NCI-H187 treated with DMSO at 0.1 percent for 48 hours (cell line): ENCODE measurements at regions not wholly inside any gene's neighbourhood (a gene's known extent, or its start where the extent isn't known, plus 50 kb on each side); places are given as distances from the start of the nearest gene placed in this dataset.

Experiments
- DNase-seq: peaks from one replicate; lab custom pipeline; 2025; lab: John Stamatoyannopoulos, UW

DNA sequence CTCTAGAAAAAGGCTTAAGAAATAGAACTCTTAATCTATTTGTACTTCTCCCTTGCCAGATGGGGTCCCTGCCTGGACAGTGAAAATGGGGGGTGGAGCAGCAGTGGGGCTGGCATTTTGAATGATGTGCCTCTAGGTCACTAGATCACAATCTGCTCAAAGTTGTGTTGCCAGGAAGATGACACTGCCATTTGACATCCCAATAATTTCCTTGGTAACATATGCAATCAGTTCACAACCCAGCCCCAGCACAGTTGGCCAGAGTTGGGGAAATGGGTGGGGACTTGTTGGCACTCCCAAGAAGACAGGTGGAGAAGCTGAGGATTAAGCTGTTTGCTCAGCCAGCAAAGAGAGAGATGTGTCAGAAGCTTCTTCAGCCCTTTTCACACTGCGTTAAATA is 558.3 kb upstream of the KLHL29 start:
- no peak for DNase-seq

DNA sequence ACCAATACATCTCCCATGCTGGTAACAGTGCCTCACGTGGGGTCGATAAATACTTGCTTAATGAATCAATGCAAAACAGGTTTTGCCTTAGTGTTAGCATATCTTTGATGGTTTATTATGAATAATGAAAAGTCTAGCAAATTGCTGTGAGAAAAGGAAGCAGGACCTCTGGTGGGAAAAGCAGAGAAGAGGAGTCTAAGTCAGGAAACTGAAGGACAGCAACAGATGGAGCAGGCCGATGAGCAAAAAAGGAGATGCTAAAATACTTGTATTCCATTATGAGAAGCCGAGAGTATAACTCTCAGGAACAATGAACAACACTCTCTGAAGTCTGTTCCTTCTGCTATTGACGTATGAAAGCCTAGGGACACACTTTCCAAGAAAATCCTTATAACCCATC is 555.2 kb upstream of the KLHL29 start:
- no peak for DNase-seq

DNA sequence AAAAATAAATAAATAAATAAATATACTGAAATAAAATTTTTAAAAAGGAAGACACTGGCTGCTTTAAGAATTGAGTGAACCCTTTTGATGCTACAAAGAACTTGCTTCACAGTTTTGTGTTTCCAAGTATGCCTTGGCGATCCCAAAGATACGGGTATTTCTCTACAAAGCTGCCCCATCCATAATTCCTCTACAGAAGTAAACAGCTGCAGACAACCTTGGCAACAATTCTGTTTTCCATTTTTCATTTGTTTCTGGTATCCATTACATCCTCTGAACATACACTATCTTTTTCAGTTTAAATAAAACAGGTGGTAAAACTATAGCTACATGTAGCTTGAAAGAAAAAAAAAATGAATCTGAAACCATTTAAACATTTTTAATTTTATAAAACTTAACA is 552.8 kb upstream of the KLHL29 start:
- no peak for DNase-seq

GRCh38 chr2:22838461-22838860 is 546.5 kb upstream of the KLHL29 start:
- DNase-seq = no peak

DNA sequence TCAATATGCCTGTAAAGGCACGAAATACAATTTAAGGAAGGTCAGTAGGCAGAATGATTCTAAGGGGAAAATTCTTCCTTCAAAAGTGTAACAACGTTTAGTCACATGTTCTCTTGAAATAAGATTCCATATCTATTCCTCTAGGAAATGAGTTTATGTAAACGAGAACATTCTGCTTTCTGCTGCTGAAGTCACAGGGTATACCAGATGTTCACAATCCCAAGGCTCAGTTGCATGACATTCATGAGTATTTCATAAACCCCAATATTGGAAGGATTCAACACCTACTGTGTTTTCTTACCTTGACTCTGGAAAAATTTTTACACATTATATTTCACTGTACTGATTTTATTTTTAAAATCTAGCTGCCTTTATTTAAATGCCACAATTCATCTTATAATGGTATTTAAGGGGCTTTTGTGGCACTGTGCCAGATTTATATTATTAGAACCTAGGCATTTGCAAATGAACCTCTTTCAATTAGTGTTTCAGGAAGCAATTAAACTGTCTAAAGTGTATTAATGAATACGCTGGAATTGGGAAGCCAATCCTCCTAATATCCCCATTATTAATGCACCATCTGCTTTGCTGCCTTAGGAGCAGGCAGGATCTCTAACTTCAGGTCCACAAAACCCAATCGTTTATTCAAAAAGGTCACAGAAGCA is 542.6 kb upstream of the KLHL29 start:
- DNase-seq = no peak

- no peak for DNase-seq
Measured at GRCh38 chr2:22843919-22844537, 541.0 kb upstream of the KLHL29 start.

- DNase-seq = no peak
Measured at GRCh38 chr2:22850310-22850709, 534.7 kb upstream of the KLHL29 start.

- DNase-seq = no peak
Measured at GRCh38 chr2:22854588-22854987, 530.4 kb upstream of the KLHL29 start.

DNA sequence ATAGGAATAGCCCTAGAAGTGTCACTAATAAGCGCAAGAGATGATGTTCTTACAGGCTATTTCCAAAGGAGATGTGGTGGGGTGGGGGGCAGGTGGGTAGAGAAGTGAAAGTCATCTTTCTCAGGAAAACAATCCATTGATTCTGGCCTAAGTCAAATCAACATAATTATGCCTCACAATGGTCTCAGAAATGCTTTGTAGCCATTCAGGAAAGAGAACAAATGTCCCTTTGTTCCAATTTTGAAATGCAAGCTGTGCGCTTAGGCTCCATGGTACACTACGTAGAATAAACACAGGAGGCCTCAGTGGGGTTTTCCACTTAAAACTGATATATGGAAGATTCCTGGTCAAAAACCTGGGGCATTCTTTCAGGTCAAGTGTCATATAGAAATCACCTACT is 529.9 kb upstream of the KLHL29 start:
- DNase-seq = no peak

DNA sequence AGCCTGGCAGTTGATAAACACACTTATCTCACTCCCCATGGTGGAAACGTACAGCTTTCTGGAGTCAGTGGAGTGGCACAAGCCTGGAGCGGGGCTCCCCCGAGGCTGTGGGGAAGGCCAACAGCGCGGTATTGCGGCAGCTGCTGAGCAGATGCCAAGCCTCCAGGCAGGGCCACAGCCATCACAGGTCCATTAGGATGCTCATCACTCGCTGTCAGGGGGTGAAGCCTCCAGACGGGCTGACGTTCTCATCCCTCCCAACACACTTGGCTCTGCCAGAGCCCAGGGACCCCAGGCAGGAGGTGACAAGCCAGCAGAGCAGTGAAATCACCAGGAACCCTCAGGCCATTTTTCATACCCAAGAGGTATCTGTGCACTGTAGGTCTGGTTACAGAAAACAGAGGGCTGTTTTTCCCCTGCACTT is 529.2 kb upstream of the KLHL29 start:
- no peak for DNase-seq

DNA sequence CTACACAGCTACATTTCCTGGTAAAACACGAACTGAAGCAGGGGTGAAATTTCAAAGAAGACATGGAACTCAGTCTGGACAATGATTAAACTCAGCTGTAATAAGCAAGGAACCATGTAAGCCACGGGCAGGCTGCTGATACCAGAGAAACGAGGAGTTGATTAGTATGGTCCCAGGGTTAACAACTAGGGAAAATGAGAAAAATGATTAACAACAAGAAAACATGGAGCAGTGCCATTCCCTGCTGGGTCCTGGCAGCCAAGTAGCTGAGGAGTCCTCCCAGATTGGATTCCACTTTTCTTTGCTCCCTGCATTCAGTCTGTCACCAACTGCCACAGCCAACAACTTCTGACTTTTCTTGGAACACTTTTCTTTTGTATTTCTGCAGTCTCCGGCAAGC is 517.0 kb upstream of the KLHL29 start:
- DNase-seq = no peak

DNA sequence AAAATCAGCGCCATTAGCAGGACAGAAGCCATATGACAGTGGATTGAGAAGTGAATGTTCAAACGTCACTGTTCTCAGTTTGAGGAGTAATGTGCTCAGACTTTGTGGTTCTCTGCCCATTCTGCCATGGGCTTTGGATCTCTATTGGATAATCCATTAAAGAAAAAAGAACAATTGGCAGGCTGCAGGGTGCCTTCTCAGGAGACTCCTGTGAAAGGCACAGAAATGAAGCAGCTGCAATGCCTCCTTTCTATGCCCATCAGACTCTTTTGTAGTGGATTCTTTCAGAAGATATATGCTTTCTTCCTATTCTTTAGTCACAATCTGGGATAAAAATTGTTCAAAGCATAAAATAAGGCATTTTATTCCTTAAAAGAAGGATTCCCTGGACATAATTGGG is 506.9 kb upstream of the KLHL29 start:
- DNase-seq = no peak

GRCh38 chr2:22879009-22879863 is 505.7 kb upstream of the KLHL29 start:
- DNase-seq = no peak

DNA sequence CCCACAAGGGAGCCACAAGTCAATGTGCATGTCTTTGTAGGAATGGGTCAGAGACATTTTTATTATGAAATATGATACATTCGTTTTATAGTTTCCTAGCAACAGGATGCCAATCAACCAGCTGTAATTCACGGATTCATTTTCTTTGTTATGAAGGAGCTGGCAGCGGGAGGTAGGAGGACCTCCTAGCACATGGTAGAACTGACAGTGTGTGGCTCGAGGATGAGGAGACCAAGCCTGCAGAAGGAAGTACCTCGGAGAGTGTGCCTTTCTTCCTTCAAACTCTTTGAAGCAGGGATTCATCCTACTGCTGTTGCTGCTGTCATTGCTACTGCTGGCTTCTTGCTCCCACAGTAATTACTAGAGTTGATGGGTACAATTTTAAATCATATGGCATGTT is 504.8 kb upstream of the KLHL29 start:
- DNase-seq = no peak

DNA sequence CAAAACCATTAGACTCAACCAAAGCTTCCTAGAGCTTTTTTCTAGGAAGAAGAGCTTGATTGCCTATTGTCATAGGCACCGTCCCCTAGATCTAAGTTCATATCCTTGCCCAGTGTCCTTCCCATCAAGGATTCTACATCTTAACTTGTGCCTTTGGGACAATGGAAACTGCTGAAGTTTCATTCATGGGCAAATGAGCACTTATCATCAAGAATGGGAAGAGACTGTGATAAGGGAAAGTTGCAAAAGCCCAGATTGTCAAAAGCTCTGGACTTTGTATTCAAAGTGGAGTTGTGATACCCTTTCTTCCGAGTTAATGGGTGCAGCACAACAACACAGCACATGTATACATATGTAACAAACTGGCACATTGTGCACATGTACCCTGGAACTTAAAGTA is 503.0 kb upstream of the KLHL29 start:
- no peak for DNase-seq

DNA sequence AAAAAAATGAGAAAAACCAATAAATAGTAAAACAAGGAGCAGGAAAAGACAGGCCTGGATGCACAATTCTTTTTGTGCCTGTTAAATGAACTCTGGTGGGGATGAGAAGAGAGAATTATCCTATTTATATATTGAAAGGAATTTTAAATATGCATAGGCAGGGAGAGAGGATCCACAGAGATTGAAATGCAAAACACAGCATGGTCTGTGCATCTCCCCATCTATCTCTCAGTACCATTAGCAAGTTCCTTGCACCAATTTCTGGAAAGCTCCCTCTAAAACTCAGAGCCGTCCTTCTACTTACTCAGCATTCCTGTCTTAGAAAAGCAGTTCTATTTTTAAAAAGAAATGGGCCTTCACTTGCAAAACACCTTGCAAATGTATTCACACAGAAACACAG is 502.3 kb upstream of the KLHL29 start:
- no peak for DNase-seq

GRCh38 chr2:22883054-22883453 is 501.9 kb upstream of the KLHL29 start:
- no peak for DNase-seq

DNA sequence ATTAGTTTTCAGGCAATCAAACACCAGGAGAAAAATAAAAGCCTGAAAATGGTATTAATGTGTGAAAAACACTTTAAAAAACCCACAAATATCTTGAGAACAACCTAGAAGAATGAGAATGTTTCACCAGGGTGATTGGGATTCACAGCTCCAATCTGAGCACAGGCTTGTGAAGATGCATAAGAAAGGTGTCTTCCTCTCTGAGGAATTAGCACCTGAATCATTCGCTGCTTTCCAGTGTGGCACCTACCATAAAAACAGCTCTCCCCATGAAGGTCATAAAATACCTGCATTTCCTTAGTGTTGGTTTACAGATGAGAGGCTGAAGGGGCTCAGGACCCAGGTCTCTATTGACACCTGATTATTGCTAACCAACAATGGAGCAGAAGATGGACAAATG is 499.7 kb upstream of the KLHL29 start:
- no peak for DNase-seq

GRCh38 chr2:22887426-22887825 is 497.6 kb upstream of the KLHL29 start:
- no peak for DNase-seq

GRCh38 chr2:22887845-22888244 is 497.1 kb upstream of the KLHL29 start:
- DNase-seq = no peak

DNA sequence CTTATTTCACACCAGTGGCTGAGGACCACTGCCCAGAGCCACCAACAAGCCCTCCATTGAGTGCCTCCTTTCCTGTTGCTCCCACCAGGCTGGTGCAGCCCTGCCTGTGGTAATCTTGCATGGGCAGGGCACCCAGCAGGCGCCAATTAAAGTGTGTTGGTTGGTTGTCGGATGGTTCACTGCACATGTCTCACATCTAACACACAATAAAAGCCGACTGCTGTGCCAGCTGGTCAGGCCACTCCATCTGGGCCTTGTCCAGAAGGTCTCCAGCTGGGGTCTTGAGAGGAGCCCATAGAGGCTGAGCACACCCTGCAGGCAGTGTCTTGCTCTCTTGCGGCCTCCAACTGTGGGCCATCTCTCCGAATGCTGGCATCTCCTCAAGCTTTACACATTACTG is 494.8 kb upstream of the KLHL29 start:
- no peak for DNase-seq

DNA sequence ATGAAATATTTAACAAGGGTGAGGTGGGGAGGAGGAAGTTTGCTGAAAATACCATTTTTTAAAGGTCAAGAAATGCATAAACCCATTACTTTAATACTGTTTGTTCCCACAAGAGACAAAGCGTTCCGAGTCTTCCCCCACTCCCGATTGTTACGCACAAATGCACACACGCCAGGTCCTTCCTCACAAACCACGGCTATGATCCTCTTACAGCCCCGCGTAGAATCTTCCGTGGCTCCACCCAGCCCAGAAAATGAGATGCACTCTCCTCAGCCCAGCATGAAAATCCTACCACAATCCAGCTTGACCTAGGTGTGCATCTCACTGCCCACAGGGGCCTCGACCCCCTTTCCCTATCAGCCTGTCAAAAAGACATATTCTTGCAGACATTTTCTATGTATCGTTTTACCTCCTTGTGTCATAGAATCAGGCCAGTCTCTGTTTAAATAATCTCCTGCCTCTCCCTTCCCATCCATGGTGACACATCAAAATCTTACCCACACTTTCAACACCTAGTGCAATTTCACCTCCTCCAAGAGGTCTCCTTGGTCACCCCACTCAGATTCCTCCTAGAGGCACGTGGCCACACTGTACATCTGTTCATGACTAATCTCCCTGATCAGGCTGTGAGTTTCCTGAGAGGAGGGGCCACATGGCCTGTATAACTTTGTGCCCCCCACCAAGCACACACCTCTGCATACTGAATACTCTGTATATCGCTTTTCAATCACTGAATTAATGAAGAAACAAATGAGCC is 491.0 kb upstream of the KLHL29 start:
- no peak for DNase-seq

DNA sequence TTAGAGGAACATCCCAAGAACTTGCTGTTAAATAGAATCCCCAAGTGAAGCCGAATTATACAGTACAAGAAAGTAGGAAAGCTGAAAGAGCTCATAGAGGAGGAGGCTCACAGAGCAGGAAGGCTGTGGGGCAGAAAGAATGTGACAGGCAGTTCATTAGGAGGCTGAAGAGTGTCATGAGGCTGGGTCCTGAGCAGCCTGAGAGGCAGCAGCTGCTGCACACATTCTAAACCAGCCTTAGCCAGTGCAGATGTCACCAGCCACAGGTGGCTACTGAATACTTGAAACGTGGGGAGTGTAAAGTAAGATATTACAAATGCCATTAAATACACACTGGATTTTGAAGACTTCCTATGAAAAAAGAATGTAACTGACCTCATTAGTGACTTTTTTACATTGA is 490.2 kb upstream of the KLHL29 start:
- DNase-seq = no peak
